Astrocyte of the cerebellum (primary cell): ENCODE measurements at regions not wholly inside any gene's neighbourhood (a gene's known extent, or its start where the extent isn't known, plus 50 kb on each side); places are given as distances from the start of the nearest gene placed in this dataset.
"Not testable (repeated sequence)": the region's sequence is repeated elsewhere in the genome, so short reads cannot be mapped to it uniquely, and the experiment has no call there.

Experiments
- DNase-seq: peaks from one replicate; pipeline ENCODE4 v3.0.0-alpha.2; 2011; ENCODE audit warnings: low read depth
- H3K4me3 ChIP-seq: 2 replicates; pipeline ENCODE4 v1.5.1; 2011; ENCODE audit warnings: mild to moderate bottlenecking, low read depth, low read length, moderate library complexity
- in situ Hi-C: cut with HindIII; loops from 2 replicates; pipeline ENCODE4 v1.10.0; 2017; ENCODE audit warnings: low sequenced_read_pairs
- TF ChIP-seq, protein P1 (sequence below): IDR thresholded peaks from 2 replicates; pipeline ENCODE4 v1.5.1; 2012; ENCODE audit warnings: low read length, low read depth, moderate library complexity, mild to moderate bottlenecking; ENCODE audit errors: missing control alignments

DNA sequence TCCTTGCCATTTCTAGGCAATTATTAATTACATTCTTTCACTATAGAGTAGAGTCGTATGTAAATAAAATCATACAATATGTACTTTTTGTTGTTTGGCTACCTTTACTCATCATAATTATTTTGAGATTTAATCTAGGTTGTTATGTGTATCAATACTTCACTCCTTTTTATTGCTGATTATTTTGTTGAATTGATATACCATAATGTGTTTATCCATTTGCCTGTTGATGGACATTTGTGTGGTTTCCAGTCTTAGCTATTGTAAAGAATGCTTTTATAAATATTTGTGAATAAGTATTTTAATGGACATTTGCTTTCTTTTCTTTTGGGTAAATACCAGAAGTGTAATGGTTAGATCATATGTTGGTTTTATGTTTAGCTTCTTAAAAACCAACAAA, 174.0 kb downstream of the RAMP3 start:
- DNase-seq: no peak

DNA sequence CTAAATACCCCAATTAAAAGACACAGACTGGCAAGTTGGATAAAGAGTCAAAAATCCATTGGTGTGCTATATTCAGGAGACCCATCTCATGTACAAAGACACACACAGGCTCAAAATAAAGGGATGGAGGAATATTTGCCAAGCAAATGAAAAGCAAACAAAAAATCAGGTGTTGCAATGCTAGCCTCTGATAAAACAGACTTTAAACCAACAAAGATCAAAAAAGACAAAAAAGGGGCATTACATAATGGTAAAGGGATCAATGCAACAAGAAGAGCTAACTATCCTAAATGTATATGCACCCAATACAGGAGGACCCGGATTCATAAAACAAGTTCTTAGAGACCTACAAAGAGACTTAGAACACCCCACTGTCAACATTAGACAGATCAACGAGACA, 177.4 kb downstream of the RAMP3 start:
- DNase-seq, in situ Hi-C loops: not testable (repeated sequence)

More for the DNA sequence above, 174.0 kb downstream of the RAMP3 start:
- no peak overlapping the region for H3K4me3 ChIP-seq
- TF ChIP-seq, protein P1, sequence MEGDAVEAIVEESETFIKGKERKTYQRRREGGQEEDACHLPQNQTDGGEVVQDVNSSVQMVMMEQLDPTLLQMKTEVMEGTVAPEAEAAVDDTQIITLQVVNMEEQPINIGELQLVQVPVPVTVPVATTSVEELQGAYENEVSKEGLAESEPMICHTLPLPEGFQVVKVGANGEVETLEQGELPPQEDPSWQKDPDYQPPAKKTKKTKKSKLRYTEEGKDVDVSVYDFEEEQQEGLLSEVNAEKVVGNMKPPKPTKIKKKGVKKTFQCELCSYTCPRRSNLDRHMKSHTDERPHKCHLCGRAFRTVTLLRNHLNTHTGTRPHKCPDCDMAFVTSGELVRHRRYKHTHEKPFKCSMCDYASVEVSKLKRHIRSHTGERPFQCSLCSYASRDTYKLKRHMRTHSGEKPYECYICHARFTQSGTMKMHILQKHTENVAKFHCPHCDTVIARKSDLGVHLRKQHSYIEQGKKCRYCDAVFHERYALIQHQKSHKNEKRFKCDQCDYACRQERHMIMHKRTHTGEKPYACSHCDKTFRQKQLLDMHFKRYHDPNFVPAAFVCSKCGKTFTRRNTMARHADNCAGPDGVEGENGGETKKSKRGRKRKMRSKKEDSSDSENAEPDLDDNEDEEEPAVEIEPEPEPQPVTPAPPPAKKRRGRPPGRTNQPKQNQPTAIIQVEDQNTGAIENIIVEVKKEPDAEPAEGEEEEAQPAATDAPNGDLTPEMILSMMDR: no peak
- in situ Hi-C loops: no loop called here

DNA sequence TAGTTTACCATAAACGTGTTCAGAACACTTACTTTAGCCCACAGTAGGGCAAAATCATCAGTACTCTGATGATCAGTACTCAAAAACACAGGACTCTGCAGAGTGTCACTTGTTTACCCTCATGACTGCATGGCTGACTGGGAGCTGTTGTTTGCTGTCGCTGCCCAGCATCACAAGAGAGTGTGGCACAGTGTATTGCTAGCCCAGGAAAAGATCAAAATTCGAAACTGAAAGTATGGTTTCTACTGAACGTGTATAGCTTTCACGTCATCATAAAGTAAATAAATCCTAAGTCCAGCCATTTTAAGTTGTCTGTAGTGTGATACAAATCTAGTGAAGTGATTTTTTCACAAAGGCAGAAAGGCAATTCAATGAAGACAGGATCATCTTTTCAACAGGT, 184.6 kb downstream of the RAMP3 start:
- TF ChIP-seq, protein P1: no peak
- in situ Hi-C loops: no loop called here
- no peak for DNase-seq
- no peak overlapping the region for H3K4me3 ChIP-seq

More for the DNA sequence above, 177.4 kb downstream of the RAMP3 start:
- H3K4me3 ChIP-seq: not testable (repeated sequence)

DNA sequence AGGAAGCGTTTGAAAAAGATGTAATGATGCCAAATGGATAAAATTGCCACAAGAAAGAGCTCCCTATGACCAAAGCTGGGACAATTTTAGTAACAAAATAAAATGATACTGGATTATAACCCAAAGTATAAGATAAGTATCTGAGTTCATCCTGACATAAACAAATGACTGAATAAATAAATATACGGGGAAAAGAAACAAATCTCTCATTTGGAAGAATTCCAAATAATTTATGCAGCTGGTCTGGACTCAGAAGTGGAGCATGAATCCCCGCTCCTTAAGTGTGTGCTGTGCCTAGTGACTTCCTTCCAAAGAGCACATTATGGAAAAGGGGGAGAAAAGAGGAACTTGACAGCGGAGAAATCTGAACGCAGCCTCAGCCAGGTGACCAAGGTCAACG, 186.2 kb downstream of the RAMP3 start:
- DNase-seq: no peak
- TF ChIP-seq, protein P1: no peak
- H3K4me3 ChIP-seq: no peak overlapping the region
- in situ Hi-C loops: no loop called here

DNA sequence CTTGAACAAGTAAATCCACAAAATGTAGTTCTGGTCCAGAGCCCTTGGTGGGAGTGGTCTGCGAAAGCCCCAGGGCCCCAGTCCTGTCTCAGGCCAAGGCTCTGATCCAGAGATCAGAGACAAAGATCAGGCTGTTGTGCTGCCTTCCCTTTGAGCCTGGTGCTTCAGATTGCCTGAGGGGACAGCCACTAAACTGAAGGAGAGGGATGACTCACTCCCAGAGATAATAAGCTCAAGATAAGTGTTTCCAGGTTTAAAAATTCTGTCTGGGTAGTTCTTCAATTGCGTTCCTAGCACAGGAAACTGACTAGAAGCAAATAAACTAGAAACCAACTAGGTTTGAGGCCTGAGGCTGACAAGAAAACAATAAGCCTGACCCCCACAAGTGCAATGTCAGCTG, 190.2 kb downstream of the RAMP3 start:
- TF ChIP-seq, protein P1: no peak
- DNase-seq: no peak
- in situ Hi-C loops: no loop called here
- H3K4me3 ChIP-seq: no peak overlapping the region

DNA sequence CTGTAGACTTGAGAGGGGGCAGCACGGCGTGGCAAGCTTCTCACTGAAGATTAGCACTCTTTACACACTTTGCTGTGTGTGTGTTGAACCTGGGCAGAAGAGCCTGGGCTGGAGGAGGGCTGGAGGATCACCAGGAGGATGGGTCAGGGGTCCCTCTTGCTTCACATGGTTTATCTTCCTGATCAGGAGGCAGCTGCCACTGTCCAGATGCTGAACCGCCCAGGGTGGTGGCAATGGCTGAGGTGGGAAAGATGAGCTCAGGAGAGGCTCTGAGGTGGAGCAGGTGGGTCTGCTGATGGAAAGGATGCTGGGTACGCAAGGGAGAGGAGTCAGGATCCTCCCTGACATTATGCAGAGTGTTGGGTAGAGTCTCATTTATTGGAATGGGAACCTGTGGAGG, 191.5 kb downstream of the RAMP3 start:
- in situ Hi-C loops: no loop called here
- DNase-seq: no peak
- TF ChIP-seq, protein P1: no peak
- H3K4me3 ChIP-seq: no peak overlapping the region

DNA sequence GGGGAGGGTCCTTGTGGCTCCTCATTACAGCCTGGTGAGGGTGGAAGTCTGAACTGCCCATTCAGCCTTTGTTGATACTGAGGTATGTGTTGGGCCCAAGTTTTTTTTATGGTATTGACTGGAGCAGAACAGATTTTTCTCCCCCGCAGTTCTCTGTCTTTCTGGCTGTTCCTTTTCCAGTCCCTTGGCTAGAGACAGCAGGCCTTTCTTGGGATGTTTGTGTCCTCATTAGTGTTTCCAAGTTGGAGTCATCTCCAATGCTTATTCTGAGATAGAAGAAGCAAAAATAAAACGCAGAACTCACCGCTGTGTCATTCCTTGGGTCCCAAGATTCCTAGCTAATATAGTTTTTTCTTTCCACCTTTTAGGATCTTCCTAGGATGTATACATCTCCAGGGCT, 193.3 kb downstream of the RAMP3 start:
- no peak for DNase-seq
- in situ Hi-C loops: no loop called here

More for the DNA sequence above, 193.3 kb downstream of the RAMP3 start:
- no peak overlapping the region for H3K4me3 ChIP-seq
- TF ChIP-seq, protein P1: no peak
